ENCODE measurements at regions not wholly inside any gene's neighbourhood (a gene's known extent, or its start where the extent isn't known, plus 50 kb on each side); places are given as distances from the start of the nearest gene placed in this dataset.
"Not testable (repeated sequence)": the region's sequence is repeated elsewhere in the genome, so short reads cannot be mapped to it uniquely, and the experiment has no call there.

GRCh38 chr4:8675383-8675782 lies 82.8 kb downstream of the CPZ start:
- DNase-seq (ENCODE audit: low spot score), result no peak

GRCh38 chr4:8674311-8674885 lies 81.8 kb downstream of the CPZ start:
- no peak for DNase-seq (ENCODE audit: low spot score)

DNA sequence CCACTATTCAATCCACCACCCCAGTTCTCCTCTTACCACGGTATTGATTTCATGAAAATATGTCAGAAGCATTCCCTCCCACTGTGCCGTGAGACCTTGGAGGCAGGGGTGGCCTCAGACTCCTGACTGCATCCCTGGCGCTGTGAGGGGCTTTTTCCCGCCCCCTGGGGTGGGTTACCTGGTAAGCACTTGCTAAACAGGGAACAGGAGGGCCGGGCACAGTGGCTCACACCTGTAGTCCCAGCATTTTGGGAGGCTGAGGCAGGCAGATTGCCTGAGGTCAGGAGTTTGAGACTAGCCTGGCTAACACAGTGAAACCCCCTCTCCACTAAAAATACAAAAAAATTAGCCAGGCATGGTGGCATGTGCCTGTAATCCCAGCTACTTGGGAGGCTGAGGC lies 80.5 kb downstream of the CPZ start:
- DNase-seq (ENCODE audit: low spot score), result not testable (repeated sequence)

- no peak for DNase-seq (ENCODE audit: low spot score)
Measured at GRCh38 chr4:8672486-8672885, 79.9 kb downstream of the CPZ start.

DNA sequence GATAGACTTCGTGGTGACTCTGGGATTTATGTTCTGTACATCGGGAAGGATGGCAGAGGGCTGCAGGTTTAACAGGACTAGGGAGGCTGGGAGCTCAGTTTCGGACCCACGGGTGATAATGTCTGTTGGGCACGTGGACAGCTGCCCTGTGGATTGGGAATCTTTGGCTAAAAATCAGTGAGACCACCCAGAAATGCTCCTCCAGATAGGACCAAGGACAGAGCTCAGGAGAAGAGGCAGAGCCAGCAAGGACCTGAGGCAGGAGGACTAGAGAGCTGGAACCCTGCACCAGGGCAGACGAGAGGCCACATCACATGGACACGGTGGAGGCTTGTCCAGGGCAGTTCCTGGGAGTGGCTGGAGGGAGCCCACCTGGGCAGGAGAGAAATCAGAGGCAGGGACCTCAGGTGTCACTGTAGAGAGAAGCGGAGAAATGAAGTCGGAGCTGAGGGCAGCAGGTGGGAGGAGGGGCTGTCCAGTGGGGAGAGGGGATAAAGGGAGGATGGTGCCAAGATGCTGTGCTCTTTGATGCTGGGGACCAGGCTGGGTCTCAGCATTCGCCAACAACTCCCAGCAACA lies 79.2 kb downstream of the CPZ start:
- no peak for DNase-seq (ENCODE audit: low spot score)
